ENCODE measurements at regions not wholly inside any gene's neighbourhood (a gene's known extent, or its start where the extent isn't known, plus 50 kb on each side); places are given as distances from the start of the nearest gene placed in this dataset.

- TF ChIP-seq, protein P1, sequence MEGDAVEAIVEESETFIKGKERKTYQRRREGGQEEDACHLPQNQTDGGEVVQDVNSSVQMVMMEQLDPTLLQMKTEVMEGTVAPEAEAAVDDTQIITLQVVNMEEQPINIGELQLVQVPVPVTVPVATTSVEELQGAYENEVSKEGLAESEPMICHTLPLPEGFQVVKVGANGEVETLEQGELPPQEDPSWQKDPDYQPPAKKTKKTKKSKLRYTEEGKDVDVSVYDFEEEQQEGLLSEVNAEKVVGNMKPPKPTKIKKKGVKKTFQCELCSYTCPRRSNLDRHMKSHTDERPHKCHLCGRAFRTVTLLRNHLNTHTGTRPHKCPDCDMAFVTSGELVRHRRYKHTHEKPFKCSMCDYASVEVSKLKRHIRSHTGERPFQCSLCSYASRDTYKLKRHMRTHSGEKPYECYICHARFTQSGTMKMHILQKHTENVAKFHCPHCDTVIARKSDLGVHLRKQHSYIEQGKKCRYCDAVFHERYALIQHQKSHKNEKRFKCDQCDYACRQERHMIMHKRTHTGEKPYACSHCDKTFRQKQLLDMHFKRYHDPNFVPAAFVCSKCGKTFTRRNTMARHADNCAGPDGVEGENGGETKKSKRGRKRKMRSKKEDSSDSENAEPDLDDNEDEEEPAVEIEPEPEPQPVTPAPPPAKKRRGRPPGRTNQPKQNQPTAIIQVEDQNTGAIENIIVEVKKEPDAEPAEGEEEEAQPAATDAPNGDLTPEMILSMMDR (conservative IDR thresholded peaks at IDR 0.05) = no peak
- TF ChIP-seq EZH2 (IDR thresholded peaks at IDR 0.05; ENCODE audit: low read depth) = no peak
Measured at GRCh38 chr2:176503776-176504175, 234.5 kb downstream of the MTX2 start.

All from PC-9 (cell line).